Stomach (tissue), 8 donors: ENCODE measurements at regions not wholly inside any gene's neighbourhood (a gene's known extent, or its start where the extent isn't known, plus 50 kb on each side); places are given as distances from the start of the nearest gene placed in this dataset.

Experiments used
- DNase-seq, 2 donors: peaks; one replicate each; pipeline versions ENCODE4 v3.0.0 to v3.0.0-alpha.2; 2013 to 2019
- H3K27ac ChIP-seq, 5 donors: fragments of 200-600 bp in 4 of 5; sonication (generic) in 4 of 5; one replicate each; pipeline ENCODE4 v1.5.1; 2013 to 2019; ENCODE audit warnings: mild to moderate bottlenecking in 1 of 5, moderate library complexity in 1 of 5
- H3K27me3 ChIP-seq, 3 donors: fragments of 200-600 bp; sonication (generic); one replicate each; pipeline ENCODE4 v1.5.1; 2017 to 2019; ENCODE audit warnings: mixed run types in 1 of 3
- H3K36me3 ChIP-seq, 4 donors: fragments of 200-600 bp; sonication (generic); 1 replicate in 3 of 4; 2 replicates in 1 of 4; pipeline ENCODE4 v1.5.1; 2016 to 2019
- H3K4me1 ChIP-seq, 4 donors: fragments of 200-600 bp; sonication (generic); one replicate each; pipeline ENCODE4 v1.5.1; 2016 to 2019
- H3K4me3 ChIP-seq, 4 donors: fragments of 200-600 bp; sonication (generic) in 3 of 4; one replicate each; pipeline ENCODE4 v1.5.1; 2016 to 2019; ENCODE audit warnings: mild to moderate bottlenecking in 1 of 4
- H3K9me3 ChIP-seq, 4 donors: fragments of 200-600 bp; sonication (generic); one replicate each; pipeline ENCODE4 v1.5.1; 2016 to 2019
- CTCF ChIP-seq, 7 experiments: fragments of 450-650 bp in 4 of 7; fragments of 200-600 bp in 3 of 7; sonication (generic) in 3 of 7; IDR thresholded peaks; one replicate each; pipeline ENCODE4 v1.5.1; 2016 to 2019; ENCODE audit warnings: antibody characterized with exemption in 7 of 7, control low read depth in 2 of 7, mild to moderate bottlenecking in 1 of 7
- EP300 ChIP-seq: sonication (generic); formaldehyde crosslinking; IDR thresholded peaks from one replicate; pipeline ENCODE4 v1.6.1; 2017; ENCODE audit warnings: antibody characterized with exemption
- POLR2A ChIP-seq, 4 donors: fragments of 450-650 bp; IDR thresholded peaks; one replicate each; pipeline ENCODE4 v1.6.1; 2016; ENCODE audit warnings: antibody characterized with exemption in 4 of 4, control low read depth in 2 of 4, mild to moderate bottlenecking in 1 of 4, moderate library complexity in 1 of 4
- POLR2AphosphoS5 ChIP-seq, 3 donors: sonication (generic); formaldehyde crosslinking; IDR thresholded peaks; one replicate each; pipeline ENCODE4 v1.6.1; 2016; ENCODE audit warnings: antibody characterized with exemption in 3 of 3
- WGBS, 5 donors: extraction: QIAGEN DNeasy Blood & Tissue Kit in 3 of 5; methylation state at CpG; one replicate each; pipeline versions ENCODE4 v1.1.5 to v1.1.7; 2013 to 2018; 5-methylcytosine and 5-hydroxymethylcytosine counted together
- intact Hi-C: fragments of 100-400 bp; cut with DNase I; formaldehyde crosslinking; loops from one replicate; pipeline ENCODE4 v1.15.1; 2023; ENCODE audit warnings: low total_unique reads
- donor health status: healthy with polysubstance abuse.
- donor health status: Bipolar disorder and iron deficiency.
- donor health status: healthy.

GRCh38 chr1:29883411-29883832, 647.1 kb downstream of the PTPRU start:
- Histone ChIP-seq H3K27ac (no peak overlapping the region), H3K9me3 (no peaks in the 10 kb centered on the region), H3K4me3 (no peak overlapping the region), H3K27me3 (peaks cover 0 to 44% (median 4%) of the 10 kb centered on the region in 3 donors), H3K36me3 (no peaks in the 10 kb centered on the region), H3K4me1 (no peaks in the 10 kb centered on the region)
- no peak for TF ChIP-seq EP300
- TF ChIP-seq CTCF (IDR thresholded peaks at IDR 0.05): no peak
- TF ChIP-seq POLR2AphosphoS5 (IDR thresholded peaks at IDR 0.05): no peak
- no peak for TF ChIP-seq POLR2A (IDR thresholded peaks at IDR 0.05)
- intact Hi-C loops: no loop called here
- WGBS, 5 donors: 64 to 82% (median 70%) methylated on average over 4 of the region's 4 CpGs
- no peak for DNase-seq

- H3K4me3 ChIP-seq: no peak overlapping the region
- no peak for DNase-seq
- intact Hi-C loops: no loop called here
- no peaks in the 10 kb centered on the region for H3K9me3 ChIP-seq
- no peak for TF ChIP-seq POLR2A (IDR thresholded peaks at IDR 0.05)
- no peak for TF ChIP-seq CTCF (IDR thresholded peaks at IDR 0.05)
- TF ChIP-seq EP300: no peak
- no peak for TF ChIP-seq POLR2AphosphoS5 (IDR thresholded peaks at IDR 0.05)
- H3K36me3 ChIP-seq: no peaks in the 10 kb centered on the region
- no peaks in the 10 kb centered on the region for H3K4me1 ChIP-seq
- WGBS, 5 donors: 61 to 91% (median 70%) methylated on average over 1 of the region's 1 CpG
- peaks cover 0 to 59% (median 4%) of the 10 kb centered on the region in 3 donors for H3K27me3 ChIP-seq
- no peak overlapping the region for H3K27ac ChIP-seq
These were observed 644.2 kb downstream of the PTPRU start for GRCh38 chr1:29880556-29880955.

GRCh38 chr1:29879217-29879616, 642.9 kb downstream of the PTPRU start:
- H3K27me3 ChIP-seq: peaks cover 0 to 51% (median 4%) of the 10 kb centered on the region in 3 donors
- no peak for DNase-seq
- H3K36me3 ChIP-seq: no peaks in the 10 kb centered on the region
- no peak overlapping the region for H3K27ac ChIP-seq
- WGBS, 5 donors: 64 to 76% (median 71%) methylated on average over 7 to 8 of the region's 8 CpGs
- TF ChIP-seq EP300: no peak
- TF ChIP-seq POLR2A (IDR thresholded peaks at IDR 0.05): no peak
- TF ChIP-seq POLR2AphosphoS5 (IDR thresholded peaks at IDR 0.05): no peak
- no peak for TF ChIP-seq CTCF (IDR thresholded peaks at IDR 0.05)
- no peaks in the 10 kb centered on the region for H3K4me1 ChIP-seq
- intact Hi-C loops: no loop called here
- no peaks in the 10 kb centered on the region for H3K9me3 ChIP-seq
- H3K4me3 ChIP-seq: no peak overlapping the region

GRCh38 chr1:29878501-29878900, 642.2 kb downstream of the PTPRU start:
- Histone ChIP-seq H3K4me1 (no peaks in the 10 kb centered on the region), H3K36me3 (no peaks in the 10 kb centered on the region), H3K27ac (no peak overlapping the region), H3K4me3 (no peak overlapping the region), H3K9me3 (no peaks in the 10 kb centered on the region), H3K27me3 (peaks cover 0 to 46% (median 4%) of the 10 kb centered on the region in 3 donors)
- intact Hi-C loops: no loop called here
- DNase-seq: no peak
- WGBS, 5 donors: 84 to 92% (median 90%) methylated on average over 9 of the region's 9 CpGs
- no peak for TF ChIP-seq EP300
- no peak for TF ChIP-seq CTCF (IDR thresholded peaks at IDR 0.05)
- no peak for TF ChIP-seq POLR2A (IDR thresholded peaks at IDR 0.05)
- no peak for TF ChIP-seq POLR2AphosphoS5 (IDR thresholded peaks at IDR 0.05)
